Limb (tissue), 2 donors: ENCODE measurements at regions not wholly inside any gene's neighbourhood (a gene's known extent, or its start where the extent isn't known, plus 50 kb on each side); places are given as distances from the start of the nearest gene placed in this dataset.

ENCODE experiments used
- DNase-seq, 2 donors: peaks; one replicate each; pipeline ENCODE4 v3.0.0-alpha.2; 2016; ENCODE audit errors: extremely low spot score in 2 of 2

- DNase-seq = no peak
Measured at GRCh38 chr5:67310169-67310568, 113.6 kb upstream of the CD180 start.

GRCh38 chr5:67308988-67309688 lies 112.5 kb upstream of the CD180 start:
- no peak for DNase-seq

- peak in 1 of 2 donors; percentile 42 for DNase-seq
Measured at GRCh38 chr5:67306965-67307607, 110.5 kb upstream of the CD180 start.

- no peak for DNase-seq
Measured at GRCh38 chr5:67305913-67306710, 109.5 kb upstream of the CD180 start.

- no peak for DNase-seq
Measured at GRCh38 chr5:67305401-67305800, 108.8 kb upstream of the CD180 start.

GRCh38 chr5:67303356-67303755 lies 106.8 kb upstream of the CD180 start:
- no peak for DNase-seq

GRCh38 chr5:67301285-67301903 lies 104.8 kb upstream of the CD180 start:
- DNase-seq = no peak

- no peak for DNase-seq
Measured at GRCh38 chr5:67300326-67300725, 103.7 kb upstream of the CD180 start.

- DNase-seq = no peak
Measured at GRCh38 chr5:67299231-67299735, 102.7 kb upstream of the CD180 start.

GRCh38 chr5:67297802-67298532 lies 101.4 kb upstream of the CD180 start:
- no peak for DNase-seq

GRCh38 chr5:67297376-67297775 lies 100.8 kb upstream of the CD180 start:
- no peak for DNase-seq

- DNase-seq = no peak
Measured at GRCh38 chr5:67294266-67294938, 97.8 kb upstream of the CD180 start.

GRCh38 chr5:67293226-67293625 lies 96.6 kb upstream of the CD180 start:
- no peak for DNase-seq

GRCh38 chr5:67292201-67292940 lies 95.8 kb upstream of the CD180 start:
- DNase-seq = no peak

- no peak for DNase-seq
Measured at GRCh38 chr5:67291671-67292070, 95.1 kb upstream of the CD180 start.

GRCh38 chr5:67291066-67291465 lies 94.5 kb upstream of the CD180 start:
- no peak for DNase-seq

GRCh38 chr5:67290655-67291054 lies 94.1 kb upstream of the CD180 start:
- no peak for DNase-seq

- peak in 1 of 2 donors; percentile 31 for DNase-seq
Measured at GRCh38 chr5:67289763-67290521, 93.3 kb upstream of the CD180 start.
